H1 (cell line): ENCODE measurements at regions not wholly inside any gene's neighbourhood (a gene's known extent, or its start where the extent isn't known, plus 50 kb on each side); places are given as distances from the start of the nearest gene placed in this dataset.
"Not testable (repeated sequence)": the region's sequence is repeated elsewhere in the genome, so short reads cannot be mapped to it uniquely, and the experiment has no call there.

Experiments
- CTCF ChIA-PET: fragments of 300-600 bp; sonication (Branson Sonifier 250); formaldehyde crosslinking; loops from one replicate; lab custom pipeline; 2021; ENCODE audit not compliant: partially characterized antibody; lab: Charles Lee
- POLR2A ChIA-PET: fragments of 300-600 bp; sonication (Branson Sonifier 250); formaldehyde crosslinking; loops from one replicate; lab custom pipeline; 2021; ENCODE audit warnings: inconsistent platforms; ENCODE audit not compliant: partially characterized antibody; lab: Charles Lee
- DNase-seq, 2 experiments: peaks; one replicate each; pipeline versions ENCODE4 v3.0.0 to v3.0.0-alpha.2; 2010 to 2022; ENCODE audit warnings: low spot score in 2 of 2, low read depth in 1 of 2, mixed read lengths in 1 of 2
- FAIRE-seq: peaks from 2 replicates; lab custom pipeline; 2011; peaks lifted over from hg19 to GRCh38; lab: Jason Lieb, UNC
- H2AFZ ChIP-seq: 2 replicates; pipeline ENCODE4 v1.8.1; 2012; ENCODE audit warnings: low read length, inconsistent platforms
- H2AK5ac ChIP-seq: 2 replicates; pipeline ENCODE4 v1.6.1; 2013; ENCODE audit warnings: low read depth, low read length
- H2BK120ac ChIP-seq: replicated peaks from 2 replicates; pipeline ENCODE3; 2013; ENCODE audit warnings: low read depth, low read length, inconsistent platforms
- H2BK12ac ChIP-seq: 2 replicates; pipeline ENCODE4 v1.6.1; 2013; ENCODE audit warnings: low read depth, low read length
- H2BK15ac ChIP-seq: 2 replicates; pipeline ENCODE4 v1.6.1; 2013; ENCODE audit warnings: low read length
- H2BK20ac ChIP-seq: 2 replicates; pipeline ENCODE4 v1.6.1; 2013; ENCODE audit warnings: low read length
- H2BK5ac ChIP-seq: 2 replicates; pipeline ENCODE4 v1.6.1; 2013; ENCODE audit warnings: low read depth, low read length
- H3K14ac ChIP-seq: 2 replicates; pipeline ENCODE4 v1.6.1; 2013; ENCODE audit warnings: inconsistent platforms; ENCODE audit not compliant: insufficient read length
- H3K18ac ChIP-seq: 2 replicates; pipeline ENCODE4 v1.6.1; 2013; ENCODE audit warnings: low read length; ENCODE audit errors: extremely low read depth
- H3K23ac ChIP-seq: 2 replicates; pipeline ENCODE4 v1.6.1; 2013; ENCODE audit warnings: inconsistent platforms; ENCODE audit not compliant: insufficient read length
- H3K23me2 ChIP-seq: 2 replicates; pipeline ENCODE4 v1.6.1; 2013; ENCODE audit warnings: low read depth, low read length
- H3K27ac ChIP-seq: 2 replicates; pipeline ENCODE4 v1.6.1; 2011; ENCODE audit warnings: low read depth, low read length, inconsistent platforms
- H3K27me3 ChIP-seq, 4 experiments: replicated peaks in 1 of 4; 1 replicate in 1 of 4; 2 replicates in 3 of 4; pipeline versions ENCODE4 v1.6.1 to v1.8.1; 2011 to 2013; ENCODE audit warnings: low read length in 3 of 4, mild to moderate bottlenecking in 3 of 4, inconsistent platforms in 2 of 4, mixed read lengths in 2 of 4, moderate library complexity in 1 of 4; ENCODE audit not compliant: control insufficient read depth in 3 of 4, insufficient read depth in 3 of 4; ENCODE audit errors: extremely low read depth in 1 of 4
- H3K36me3 ChIP-seq, 4 experiments: 2 replicates each; pipeline versions ENCODE4 v1.6.1 to v1.8.1; 2011 to 2013; ENCODE audit warnings: mild to moderate bottlenecking in 4 of 4, low read length in 3 of 4, moderate library complexity in 2 of 4, control low read depth in 1 of 4, inconsistent platforms in 1 of 4; ENCODE audit not compliant: insufficient read depth in 4 of 4, control insufficient read depth in 2 of 4
- H3K4ac ChIP-seq: replicated peaks from 2 replicates; pipeline ENCODE3; 2013; ENCODE audit warnings: low read length, low read depth, mixed read lengths, inconsistent platforms; ENCODE audit not compliant: insufficient read length
- H3K4me1 ChIP-seq, 4 experiments: replicated peaks in 1 of 4; 1 replicate in 1 of 4; 2 replicates in 3 of 4; pipeline versions ENCODE4 v1.6.1 to v1.8.1; 2011 to 2013; ENCODE audit warnings: low read length in 3 of 4, inconsistent platforms in 2 of 4, mixed read lengths in 1 of 4; ENCODE audit not compliant: insufficient read depth in 4 of 4, control insufficient read depth in 3 of 4
- H3K4me2 ChIP-seq, 2 experiments: 2 replicates each; pipeline versions ENCODE4 v1.6.1 to v1.8.1; 2011 to 2013; ENCODE audit warnings: low read depth in 2 of 2, low read length in 2 of 2, control low read depth in 1 of 2, inconsistent platforms in 1 of 2, mild to moderate bottlenecking in 1 of 2; ENCODE audit not compliant: insufficient read depth in 1 of 2
- H3K4me3 ChIP-seq, 4 experiments: fragments of 200-600, 300-600 bp in 1 of 4; sonication (generic), shearing (Covaris generic), sonication (Bioruptor Twin) in 1 of 4; 2 replicates each; pipeline versions ENCODE4 v1.5.1 to v1.8.1; 2011 to 2016; ENCODE audit warnings: low read length in 4 of 4, low read depth in 3 of 4, control low read depth in 2 of 4, inconsistent platforms in 2 of 4, mild to moderate bottlenecking in 2 of 4, mixed read lengths in 1 of 4, moderate library complexity in 1 of 4; ENCODE audit not compliant: insufficient read depth in 2 of 4; ENCODE audit errors: extremely low read depth in 1 of 4
- H3K56ac ChIP-seq: replicated peaks from 2 replicates; pipeline ENCODE3; 2013; ENCODE audit warnings: low read depth, mild to moderate bottlenecking, mixed read lengths, low read length, inconsistent platforms; ENCODE audit not compliant: insufficient read length
- H3K79me1 ChIP-seq: 2 replicates; pipeline ENCODE4 v1.6.1; 2013; ENCODE audit warnings: low read depth, low read length, control low read depth
- H3K79me2 ChIP-seq, 2 experiments: 2 replicates each; pipeline versions ENCODE4 v1.6.1 to v1.8.1; 2012 to 2013; ENCODE audit warnings: low read length in 2 of 2, mild to moderate bottlenecking in 2 of 2, inconsistent platforms in 1 of 2; ENCODE audit not compliant: insufficient read depth in 2 of 2, control insufficient read depth in 1 of 2
- H3K9ac ChIP-seq, 4 experiments: replicated peaks in 1 of 4; 1 replicate in 1 of 4; 2 replicates in 3 of 4; pipeline versions ENCODE4 v1.6.1 to v1.8.1; 2011 to 2013; ENCODE audit warnings: low read depth in 3 of 4, low read length in 3 of 4, control low read depth in 2 of 4, mild to moderate bottlenecking in 2 of 4, moderate library complexity in 2 of 4, inconsistent platforms in 1 of 4; ENCODE audit errors: extremely low read depth in 1 of 4
- H3K9me3 ChIP-seq, 2 experiments: 2 replicates each; pipeline versions ENCODE4 v1.6.1 to v1.8.1; 2012 to 2013; ENCODE audit warnings: mild to moderate bottlenecking in 2 of 2, moderate library complexity in 2 of 2, control low read depth in 1 of 2, inconsistent platforms in 1 of 2, low read depth in 1 of 2, low read length in 1 of 2, mixed read lengths in 1 of 2; ENCODE audit not compliant: insufficient read depth in 2 of 2
- H4K20me1 ChIP-seq, 2 experiments: replicated peaks in 1 of 2; 2 replicates each; pipeline versions ENCODE3 to v1.8.1; 2011 to 2013; ENCODE audit warnings: inconsistent platforms in 2 of 2, low read length in 2 of 2, mild to moderate bottlenecking in 1 of 2; ENCODE audit not compliant: insufficient read depth in 2 of 2, control insufficient read depth in 1 of 2
- H4K5ac ChIP-seq: 2 replicates; pipeline ENCODE4 v1.6.1; 2013; ENCODE audit warnings: low read length, low read depth, mixed read lengths, inconsistent platforms; ENCODE audit not compliant: insufficient read length
- H4K8ac ChIP-seq: 2 replicates; pipeline ENCODE4 v1.8.0; 2013; ENCODE audit warnings: mild to moderate bottlenecking, moderate library complexity, low read length, inconsistent platforms; ENCODE audit not compliant: insufficient read depth; ENCODE audit errors: extremely low read depth
- H4K91ac ChIP-seq: replicated peaks from 2 replicates; pipeline ENCODE3; 2013; ENCODE audit warnings: low read length, mixed read lengths, inconsistent platforms; ENCODE audit not compliant: insufficient read length
- WGBS, 2 experiments: shearing (Covaris generic) in 1 of 2; methylation state at CpG; one replicate each; pipeline versions ENCODE4 v1.1.6 to v1.1.7; 2013 to 2015; ENCODE audit warnings: low lambda C conversion rate in 2 of 2, mixed read lengths in 2 of 2, inconsistent platforms in 1 of 2, low coverage in 1 of 2, missing lambda C conversion rate in 1 of 2; ENCODE audit not compliant: insufficient replicate concordance in 2 of 2, insufficient coverage in 1 of 2, insufficient read length in 1 of 2; ENCODE audit errors: extremely low coverage in 1 of 2, missing lambda C conversion rate in 1 of 2; 5-methylcytosine and 5-hydroxymethylcytosine counted together

DNA sequence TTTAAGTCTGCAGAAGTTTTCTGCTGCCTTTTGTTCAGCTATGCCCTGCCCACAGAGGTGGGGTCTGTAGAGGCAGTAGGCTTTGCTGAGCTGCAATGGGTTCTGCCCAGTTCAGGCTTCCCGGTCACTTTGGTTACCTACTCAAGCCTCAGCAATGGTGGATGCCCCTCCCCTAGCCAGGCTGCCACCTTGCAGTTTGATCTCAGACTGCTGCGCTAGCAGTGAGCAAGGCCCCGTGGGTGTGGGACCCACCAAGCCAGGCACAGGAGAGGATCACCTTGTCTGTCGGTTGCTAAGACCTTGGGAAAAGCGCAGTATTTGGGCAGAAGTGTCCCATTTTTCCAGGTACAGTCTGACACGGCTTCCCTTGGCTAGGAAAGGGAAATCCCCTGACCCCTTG is 74.5 kb upstream of the WARS2 start:
- H4K20me1 ChIP-seq, H2AFZ ChIP-seq, H4K5ac ChIP-seq, H2BK120ac ChIP-seq, H3K79me2 ChIP-seq, H4K91ac ChIP-seq, H3K56ac ChIP-seq, H3K4me1 ChIP-seq, H3K9ac ChIP-seq, H3K79me1 ChIP-seq, H2BK20ac ChIP-seq, H2BK5ac ChIP-seq, H3K4me2 ChIP-seq, H3K36me3 ChIP-seq, DNase-seq, FAIRE-seq, H2BK15ac ChIP-seq, H3K14ac ChIP-seq, H3K4me3 ChIP-seq, H3K9me3 ChIP-seq, H3K23ac ChIP-seq, H2BK12ac ChIP-seq, H2AK5ac ChIP-seq, H3K27ac ChIP-seq, H3K18ac ChIP-seq, H3K27me3 ChIP-seq, H3K23me2 ChIP-seq, H4K8ac ChIP-seq, H3K4ac ChIP-seq, POLR2A ChIA-PET: not testable (repeated sequence)
- CTCF ChIA-PET = interaction anchor here (0.6 to 2.6 kb wide), 2 partner anchors 12 to 16 kb away, joined by 4 to 13 read pairs; no protein-coding TSS in a partner anchor
- WGBS, 2 experiments = 98% methylated on average over 6 of the region's 6 CpGs; no CpG with 5 or more reads in 1 of the 2 experiments
